ENCODE measurements at regions not wholly inside any gene's neighbourhood (a gene's known extent, or its start where the extent isn't known, plus 50 kb on each side); places are given as distances from the start of the nearest gene placed in this dataset.

GRCh38 chr12:131639270-131639940, 71.5 kb upstream of the SFSWAP start:
- Histone ChIP-seq H3K27me3 (peaks cover 6% of the 10 kb centered on the region), H3K9me3 (ENCODE audit: low read depth) (no peaks in the 10 kb centered on the region), H4K20me1 (ENCODE audit: insufficient read depth, poor library complexity, severe bottlenecking) (no peaks in the 10 kb centered on the region), H3K79me2 (no peaks in the 10 kb centered on the region), H3K36me3 (replicated peaks; ENCODE audit: insufficient read depth, low read depth) (no peaks in the 10 kb centered on the region), H2AFZ (no peak overlapping the region), H3K9me2 (replicated peaks; ENCODE audit: insufficient read depth) (no peaks in the 10 kb centered on the region), H3K4me2 (no peak overlapping the region), H3K4me3 (no peak overlapping the region), H3K4me1 (ENCODE audit: insufficient read depth) (no peaks in the 10 kb centered on the region), H3K27ac (no peak overlapping the region)
- DNase-seq (ENCODE audit: low spot score), result peak; percentile 4
- TF ChIP-seq CTCF (IDR thresholded peaks at IDR 0.05; ENCODE audit: poor library complexity), result no peak
- no peak for TF ChIP-seq EZH2phosphoT487 (IDR thresholded peaks at IDR 0.05; ENCODE audit: low read depth, severe bottlenecking, unreplicated experiment)
- TF ChIP-seq EZH2 (IDR thresholded peaks at IDR 0.05; ENCODE audit: borderline replicate concordance), result no peak
- WGBS (ENCODE audit: low lambda C conversion rate, missing lambda C conversion rate), result 72% methylated on average over 12 of the region's 12 CpGs

DNA sequence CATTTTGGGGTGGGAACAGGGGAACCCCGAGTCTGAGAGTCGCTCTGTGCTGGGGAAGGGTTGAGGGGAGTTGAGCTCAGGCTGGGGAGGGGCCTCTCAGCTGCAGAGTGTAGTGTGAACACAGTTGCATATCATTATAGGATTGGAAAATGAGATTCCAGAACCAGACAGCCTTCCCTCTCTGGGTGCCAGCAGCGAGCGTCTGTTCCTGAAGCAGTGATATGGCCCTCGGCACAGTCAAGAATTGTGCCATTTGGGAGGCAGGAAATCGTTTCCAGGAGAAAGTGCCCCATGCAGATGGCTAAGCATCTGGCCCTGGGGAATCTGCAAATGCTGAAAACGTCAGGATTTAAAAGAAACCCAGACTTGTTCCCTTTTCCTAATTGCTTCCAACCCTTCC, 70.4 kb upstream of the SFSWAP start:
- Histone ChIP-seq H3K27ac (no peak overlapping the region), H3K27me3 (peaks cover 6% of the 10 kb centered on the region), H3K9me2 (replicated peaks; ENCODE audit: insufficient read depth) (no peaks in the 10 kb centered on the region), H3K4me2 (no peak overlapping the region), H3K4me3 (no peak overlapping the region), H3K9me3 (ENCODE audit: low read depth) (no peaks in the 10 kb centered on the region), H3K79me2 (no peaks in the 10 kb centered on the region), H3K36me3 (replicated peaks; ENCODE audit: insufficient read depth, low read depth) (no peaks in the 10 kb centered on the region), H3K4me1 (ENCODE audit: insufficient read depth) (no peaks in the 10 kb centered on the region), H2AFZ (no peak overlapping the region), H4K20me1 (ENCODE audit: insufficient read depth, poor library complexity, severe bottlenecking) (no peaks in the 10 kb centered on the region)
- DNase-seq (ENCODE audit: low spot score), result no peak
- no peak for TF ChIP-seq EZH2phosphoT487 (IDR thresholded peaks at IDR 0.05; ENCODE audit: low read depth, severe bottlenecking, unreplicated experiment)
- no peak for TF ChIP-seq EZH2 (IDR thresholded peaks at IDR 0.05; ENCODE audit: borderline replicate concordance)
- no peak for TF ChIP-seq CTCF (IDR thresholded peaks at IDR 0.05; ENCODE audit: poor library complexity)
- whole genome bisulfite sequencing (ENCODE audit: low lambda C conversion rate, missing lambda C conversion rate), result 73% methylated on average over 7 of the region's 7 CpGs

DNA sequence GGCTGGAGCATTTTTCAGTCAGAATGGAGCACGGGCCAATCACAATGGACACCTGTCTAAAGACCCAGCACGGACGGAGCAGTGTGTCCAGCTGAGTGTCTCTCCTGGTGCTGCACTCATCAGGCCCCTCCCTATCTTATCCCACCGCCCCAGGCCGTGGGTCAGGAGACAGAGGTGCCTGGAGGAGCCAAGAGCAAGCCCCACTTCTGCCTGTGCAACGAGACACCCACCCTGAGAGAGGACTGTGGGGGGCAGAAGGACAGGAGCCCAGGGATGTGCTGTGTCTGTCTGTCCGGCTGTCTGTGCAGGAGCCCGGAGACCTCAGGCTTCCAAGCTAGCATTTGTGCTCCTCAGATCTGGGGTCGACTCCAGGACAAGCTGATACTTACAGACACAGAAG, 69.6 kb upstream of the SFSWAP start:
- Histone ChIP-seq H3K79me2 (no peaks in the 10 kb centered on the region), H3K9me2 (replicated peaks; ENCODE audit: insufficient read depth) (no peaks in the 10 kb centered on the region), H3K9me3 (ENCODE audit: low read depth) (no peaks in the 10 kb centered on the region), H3K36me3 (replicated peaks; ENCODE audit: insufficient read depth, low read depth) (no peaks in the 10 kb centered on the region), H4K20me1 (ENCODE audit: insufficient read depth, poor library complexity, severe bottlenecking) (no peaks in the 10 kb centered on the region), H3K27ac (no peak overlapping the region), H2AFZ (no peak overlapping the region), H3K4me3 (no peak overlapping the region), H3K27me3 (peaks cover 6% of the 10 kb centered on the region), H3K4me2 (no peak overlapping the region), H3K4me1 (ENCODE audit: insufficient read depth) (no peaks in the 10 kb centered on the region)
- 79% methylated on average over 9 of the region's 9 CpGs for WGBS (ENCODE audit: low lambda C conversion rate, missing lambda C conversion rate)
- TF ChIP-seq EZH2 (IDR thresholded peaks at IDR 0.05; ENCODE audit: borderline replicate concordance) (no peak), CTCF (IDR thresholded peaks at IDR 0.05; ENCODE audit: poor library complexity) (no peak), EZH2phosphoT487 (IDR thresholded peaks at IDR 0.05; ENCODE audit: low read depth, severe bottlenecking, unreplicated experiment) (no peak)
- DNase-seq (ENCODE audit: low spot score), result no peak
